Nephron (organoid): ENCODE measurements at regions not wholly inside any gene's neighbourhood (a gene's known extent, or its start where the extent isn't known, plus 50 kb on each side); places are given as distances from the start of the nearest gene placed in this dataset.
"Not testable (repeated sequence)": the region's sequence is repeated elsewhere in the genome, so short reads cannot be mapped to it uniquely, and the experiment has no call there.

Experiments
- H3K27ac Mint-ChIP-seq, 3 experiments: 2 replicates each; pipeline ENCODE4 v1.8.0; 2020; ENCODE audit warnings: mixed read lengths in 3 of 3, mild to moderate bottlenecking in 2 of 3, moderate library complexity in 1 of 3
- H3K27me3 Mint-ChIP-seq: 2 replicates; pipeline ENCODE4 v1.8.0; 2021; ENCODE audit warnings: low read depth, mild to moderate bottlenecking, moderate library complexity, mixed read lengths
- H3K36me3 Mint-ChIP-seq: 2 replicates; pipeline ENCODE4 v1.8.0; 2020; ENCODE audit warnings: low read depth, mixed read lengths
- H3K4me1 Mint-ChIP-seq: 2 replicates; pipeline ENCODE4 v1.8.0; 2020; ENCODE audit warnings: mixed read lengths
- H3K4me3 Mint-ChIP-seq, 3 experiments: 2 replicates each; pipeline ENCODE4 v1.8.0; 2020; ENCODE audit warnings: mild to moderate bottlenecking in 3 of 3, mixed read lengths in 3 of 3, moderate library complexity in 2 of 3
- H3K9me3 Mint-ChIP-seq: 2 replicates; pipeline ENCODE4 v1.8.0; 2020; ENCODE audit warnings: mixed read lengths
- CTCF ChIP-seq, 3 experiments: fragments of 200-600 bp; sonication (generic); IDR thresholded peaks; one replicate each; pipeline ENCODE4 v1.5.0; 2021; ENCODE audit warnings: antibody characterized with exemption in 3 of 3; ENCODE audit not compliant: unreplicated experiment in 3 of 3

GRCh38 chr14:23763394-23763793 is 127.2 kb downstream of the DHRS2 start:
- no peaks in the 10 kb centered on the region for H3K36me3 Mint-ChIP-seq
- no peak overlapping the region for H3K27ac Mint-ChIP-seq
- H3K4me1 Mint-ChIP-seq, result no peaks in the 10 kb centered on the region
- TF ChIP-seq CTCF (IDR thresholded peaks at IDR 0.05; ENCODE audit: unreplicated experiment in 3 of 3), result no peak
- no peak overlapping the region for H3K4me3 Mint-ChIP-seq
- peaks cover 10% of the 10 kb centered on the region for H3K27me3 Mint-ChIP-seq
- peaks cover 15% of the 10 kb centered on the region for H3K9me3 Mint-ChIP-seq

- Mint-ChIP-seq H3K36me3 (no peaks in the 10 kb centered on the region), H3K27me3 (peaks cover 19% of the 10 kb centered on the region), H3K9me3 (no peaks in the 10 kb centered on the region), H3K4me1 (no peaks in the 10 kb centered on the region), H3K4me3 (no peak overlapping the region), H3K27ac (no peak overlapping the region)
- no peak for TF ChIP-seq CTCF (IDR thresholded peaks at IDR 0.05; ENCODE audit: unreplicated experiment in 3 of 3)
Measured at GRCh38 chr14:23766737-23767401, 130.7 kb downstream of the DHRS2 start.

- H3K4me3 Mint-ChIP-seq, H3K4me1 Mint-ChIP-seq, H3K9me3 Mint-ChIP-seq, H3K36me3 Mint-ChIP-seq, H3K27ac Mint-ChIP-seq: not testable (repeated sequence)
- H3K27me3 Mint-ChIP-seq, result peaks cover 35% of the 10 kb centered on the region
Measured at GRCh38 chr14:23769221-23769728, 133.1 kb downstream of the DHRS2 start.

- no peaks in the 10 kb centered on the region for H3K4me1 Mint-ChIP-seq
- no peaks in the 10 kb centered on the region for H3K9me3 Mint-ChIP-seq
- no peak for TF ChIP-seq CTCF (IDR thresholded peaks at IDR 0.05; ENCODE audit: unreplicated experiment in 3 of 3)
Measured at GRCh38 chr14:23773981-23774380, 137.8 kb downstream of the DHRS2 start.

GRCh38 chr14:23776296-23776695 is 140.1 kb downstream of the DHRS2 start:
- Mint-ChIP-seq H3K9me3 (no peaks in the 10 kb centered on the region), H3K27me3 (peaks cover 60% of the 10 kb centered on the region), H3K4me1 (no peaks in the 10 kb centered on the region), H3K4me3 (no peak overlapping the region), H3K36me3 (no peaks in the 10 kb centered on the region), H3K27ac (no peak overlapping the region)
- TF ChIP-seq CTCF (IDR thresholded peaks at IDR 0.05; ENCODE audit: unreplicated experiment in 3 of 3), result no peak

More at GRCh38 chr14:23773981-23774380, 137.8 kb downstream of the DHRS2 start:
- H3K27me3 Mint-ChIP-seq, result peaks cover 44% of the 10 kb centered on the region
- no peaks in the 10 kb centered on the region for H3K36me3 Mint-ChIP-seq
- no peak overlapping the region for H3K4me3 Mint-ChIP-seq
- H3K27ac Mint-ChIP-seq, result no peak overlapping the region

GRCh38 chr14:23785208-23785607 is 149.0 kb downstream of the DHRS2 start:
- no peak overlapping the region for H3K4me3 Mint-ChIP-seq
- H3K27ac Mint-ChIP-seq, result no peak overlapping the region
- no peaks in the 10 kb centered on the region for H3K4me1 Mint-ChIP-seq
- no peaks in the 10 kb centered on the region for H3K36me3 Mint-ChIP-seq
- H3K9me3 Mint-ChIP-seq, result no peaks in the 10 kb centered on the region
- TF ChIP-seq CTCF (IDR thresholded peaks at IDR 0.05; ENCODE audit: unreplicated experiment in 3 of 3), result no peak
- peaks cover 28% of the 10 kb centered on the region for H3K27me3 Mint-ChIP-seq
